ENCODE measurements at regions not wholly inside any gene's neighbourhood (a gene's known extent, or its start where the extent isn't known, plus 50 kb on each side); places are given as distances from the start of the nearest gene placed in this dataset.

DNA sequence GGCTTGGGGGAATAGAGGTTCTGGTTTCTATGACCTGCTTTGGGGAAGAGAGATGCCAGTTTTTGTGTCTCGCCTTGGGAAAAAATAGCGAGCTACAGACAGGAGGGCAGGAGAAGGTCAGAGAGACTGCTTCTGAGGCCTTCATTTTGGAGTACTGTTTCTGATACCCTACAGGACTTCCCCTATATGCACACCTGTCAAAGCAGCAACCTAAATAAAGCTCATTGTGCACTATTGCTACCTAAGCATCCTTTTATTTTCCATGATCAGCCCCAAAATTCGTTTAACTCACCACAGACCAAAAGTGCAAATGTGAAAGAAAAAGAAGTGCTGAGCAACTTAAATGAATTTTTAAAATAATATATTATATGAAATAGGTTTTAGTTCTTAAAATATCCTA, 145.6 kb upstream of the CHRM3 start:
- TF ChIP-seq ZFP30 (CRISPR knock-in tag; IDR thresholded peaks at IDR 0.05) (no peak), RARB (CRISPR knock-in tag; IDR thresholded peaks at IDR 0.05) (no peak), TOX (CRISPR knock-in tag; IDR thresholded peaks at IDR 0.05; ENCODE audit: borderline replicate concordance) (no peak)
- TF ChIP-seq, protein P1, sequence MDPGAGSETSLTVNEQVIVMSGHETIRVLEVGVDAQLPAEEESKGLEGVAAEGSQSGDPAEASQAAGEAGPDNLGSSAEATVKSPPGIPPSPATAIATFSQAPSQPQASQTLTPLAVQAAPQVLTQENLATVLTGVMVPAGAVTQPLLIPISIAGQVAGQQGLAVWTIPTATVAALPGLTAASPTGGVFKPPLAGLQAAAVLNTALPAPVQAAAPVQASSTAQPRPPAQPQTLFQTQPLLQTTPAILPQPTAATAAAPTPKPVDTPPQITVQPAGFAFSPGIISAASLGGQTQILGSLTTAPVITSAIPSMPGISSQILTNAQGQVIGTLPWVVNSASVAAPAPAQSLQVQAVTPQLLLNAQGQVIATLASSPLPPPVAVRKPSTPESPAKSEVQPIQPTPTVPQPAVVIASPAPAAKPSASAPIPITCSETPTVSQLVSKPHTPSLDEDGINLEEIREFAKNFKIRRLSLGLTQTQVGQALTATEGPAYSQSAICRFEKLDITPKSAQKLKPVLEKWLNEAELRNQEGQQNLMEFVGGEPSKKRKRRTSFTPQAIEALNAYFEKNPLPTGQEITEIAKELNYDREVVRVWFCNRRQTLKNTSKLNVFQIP (CRISPR knock-in tag; IDR thresholded peaks at IDR 0.05; ENCODE audit: borderline replicate concordance, low read depth), result no peak

Data from SK-N-SH treated with all-trans-retinoic acid at 6 μM for 48 hours (cell line).